Occipital lobe (tissue), 1 donor: ENCODE measurements at regions not wholly inside any gene's neighbourhood (a gene's known extent, or its start where the extent isn't known, plus 50 kb on each side); places are given as distances from the start of the nearest gene placed in this dataset.
"Not testable (repeated sequence)": the region's sequence is repeated elsewhere in the genome, so short reads cannot be mapped to it uniquely, and the experiment has no call there.

Experiments
- DNase-seq: peaks from one replicate; lab custom pipeline; 2025; lab: John Stamatoyannopoulos, UW

- DNase-seq = no peak
Observed at GRCh38 chr2:8438476-8438875, 243.4 kb upstream of the ID2 start.

GRCh38 chr2:8438996-8439395, 242.9 kb upstream of the ID2 start:
- no peak for DNase-seq

- DNase-seq = no peak
Observed at GRCh38 chr2:8440029-8440778, 241.7 kb upstream of the ID2 start.

- DNase-seq = no peak
Observed at GRCh38 chr2:8441371-8441770, 240.5 kb upstream of the ID2 start.

- DNase-seq = no peak
Observed at GRCh38 chr2:8441986-8442385, 239.9 kb upstream of the ID2 start.

- DNase-seq = no peak
Observed at GRCh38 chr2:8442833-8443486, 238.9 kb upstream of the ID2 start.

- DNase-seq = no peak
Observed at GRCh38 chr2:8445580-8445979, 236.3 kb upstream of the ID2 start.

GRCh38 chr2:8446751-8447150, 235.1 kb upstream of the ID2 start:
- not testable (repeated sequence) for DNase-seq

GRCh38 chr2:8447610-8448221, 234.1 kb upstream of the ID2 start:
- no peak for DNase-seq

- DNase-seq = no peak
Observed at GRCh38 chr2:8448824-8449556, 232.9 kb upstream of the ID2 start.

GRCh38 chr2:8451273-8451672, 230.6 kb upstream of the ID2 start:
- no peak for DNase-seq

- DNase-seq = no peak
Observed at GRCh38 chr2:8452296-8452695, 229.6 kb upstream of the ID2 start.

GRCh38 chr2:8452979-8453903, 228.6 kb upstream of the ID2 start:
- no peak for DNase-seq

- no peak for DNase-seq
Observed at GRCh38 chr2:8453904-8454302, 228.0 kb upstream of the ID2 start.

GRCh38 chr2:8454797-8455196, 227.1 kb upstream of the ID2 start:
- no peak for DNase-seq

- no peak for DNase-seq
Observed at GRCh38 chr2:8455236-8456150, 226.4 kb upstream of the ID2 start.

- no peak for DNase-seq
Observed at GRCh38 chr2:8456151-8457091, 225.4 kb upstream of the ID2 start.

GRCh38 chr2:8457092-8457481, 224.8 kb upstream of the ID2 start:
- DNase-seq = no peak
